Keratinocyte (primary cell): ENCODE measurements at regions not wholly inside any gene's neighbourhood (a gene's known extent, or its start where the extent isn't known, plus 50 kb on each side); places are given as distances from the start of the nearest gene placed in this dataset.

Experiments used
- EZH2 ChIP-seq: IDR thresholded peaks from one replicate; pipeline ENCODE4 v1.6.1; 2012; ENCODE audit warnings: inconsistent platforms, mild to moderate bottlenecking, low read length, moderate library complexity
- TF ChIP-seq, protein P1 (sequence below), 3 experiments: IDR thresholded peaks in 1 of 3; conservative IDR thresholded peaks in 1 of 3; optimal IDR thresholded peaks in 1 of 3; 2 replicates in 2 of 3; 3 replicates in 1 of 3; pipeline versions ENCODE3 to v1.5.1; 2011; ENCODE audit warnings: low read length in 3 of 3, mild to moderate bottlenecking in 3 of 3, moderate library complexity in 2 of 3, control low read depth in 1 of 3, inconsistent platforms in 1 of 3; ENCODE audit not compliant: insufficient read depth in 2 of 3; ENCODE audit errors: extremely low read depth in 1 of 3

DNA sequence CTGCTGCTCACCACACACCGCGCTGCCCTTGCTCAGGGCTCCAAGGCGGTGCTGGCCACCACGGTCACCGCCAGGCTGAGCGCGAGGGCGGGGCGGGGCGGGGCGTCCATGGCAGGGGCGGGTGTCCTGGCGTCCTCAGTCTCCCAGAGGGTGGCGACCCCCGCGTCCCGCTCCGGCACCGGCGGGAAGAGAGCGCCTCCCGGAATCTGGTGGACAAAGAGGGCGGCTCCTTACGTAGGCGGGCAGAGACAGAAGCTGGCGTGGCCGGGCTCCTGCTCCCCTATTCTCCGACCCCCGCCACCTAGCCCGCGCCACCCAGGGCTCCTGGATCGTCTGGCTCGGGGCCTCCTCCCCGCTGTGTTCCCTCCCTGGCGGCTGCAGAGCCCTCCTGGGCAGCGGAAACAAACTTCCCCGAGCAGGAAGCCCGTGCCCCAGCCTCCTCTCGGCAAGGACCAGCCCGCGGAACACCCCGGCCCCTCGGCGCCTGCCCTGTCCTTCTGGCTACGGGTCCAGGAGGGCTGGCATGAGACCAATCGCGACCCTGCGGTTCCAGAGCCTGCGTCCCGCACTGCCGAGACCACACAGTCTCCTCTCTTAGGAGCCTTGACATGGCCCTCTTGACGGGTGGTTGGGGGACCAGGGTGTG, 133.8 kb upstream of the ZNF92 start:
- TF ChIP-seq, protein P1, sequence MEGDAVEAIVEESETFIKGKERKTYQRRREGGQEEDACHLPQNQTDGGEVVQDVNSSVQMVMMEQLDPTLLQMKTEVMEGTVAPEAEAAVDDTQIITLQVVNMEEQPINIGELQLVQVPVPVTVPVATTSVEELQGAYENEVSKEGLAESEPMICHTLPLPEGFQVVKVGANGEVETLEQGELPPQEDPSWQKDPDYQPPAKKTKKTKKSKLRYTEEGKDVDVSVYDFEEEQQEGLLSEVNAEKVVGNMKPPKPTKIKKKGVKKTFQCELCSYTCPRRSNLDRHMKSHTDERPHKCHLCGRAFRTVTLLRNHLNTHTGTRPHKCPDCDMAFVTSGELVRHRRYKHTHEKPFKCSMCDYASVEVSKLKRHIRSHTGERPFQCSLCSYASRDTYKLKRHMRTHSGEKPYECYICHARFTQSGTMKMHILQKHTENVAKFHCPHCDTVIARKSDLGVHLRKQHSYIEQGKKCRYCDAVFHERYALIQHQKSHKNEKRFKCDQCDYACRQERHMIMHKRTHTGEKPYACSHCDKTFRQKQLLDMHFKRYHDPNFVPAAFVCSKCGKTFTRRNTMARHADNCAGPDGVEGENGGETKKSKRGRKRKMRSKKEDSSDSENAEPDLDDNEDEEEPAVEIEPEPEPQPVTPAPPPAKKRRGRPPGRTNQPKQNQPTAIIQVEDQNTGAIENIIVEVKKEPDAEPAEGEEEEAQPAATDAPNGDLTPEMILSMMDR (optimal IDR thresholded peaks at IDR 0.05 in 1 of 3, IDR thresholded peaks at IDR 0.05 in 1 of 3, conservative IDR thresholded peaks at IDR 0.05 in 1 of 3; ENCODE audit: extremely low read depth in 1 of 3, insufficient read depth in 2 of 3, low read length in 3 of 3), result no peak
- TF ChIP-seq EZH2, result peak; percentile 42
